Epithelial cell of esophagus (primary cell): ENCODE measurements at regions not wholly inside any gene's neighbourhood (a gene's known extent, or its start where the extent isn't known, plus 50 kb on each side); places are given as distances from the start of the nearest gene placed in this dataset.

Source experiments
- DNase-seq: peaks from one replicate; pipeline ENCODE4 v3.0.0; 2010; ENCODE audit warnings: low read depth
- H3K4me3 ChIP-seq: 2 replicates; pipeline ENCODE4 v1.5.1; 2011; ENCODE audit warnings: mild to moderate bottlenecking, low read length, control low read depth
- CTCF ChIP-seq: IDR thresholded peaks from 2 replicates; pipeline ENCODE4 v1.5.1; 2011; ENCODE audit warnings: low read depth, mild to moderate bottlenecking, low read length, control low read depth, inconsistent platforms; ENCODE audit not compliant: insufficient read depth; ENCODE audit errors: missing control alignments

- H3K4me3 ChIP-seq, result no peak overlapping the region
- TF ChIP-seq CTCF, result no peak
- no peak for DNase-seq
These were observed 545.0 kb downstream of the GABRG1 start for GRCh38 chr4:45578874-45579273.

GRCh38 chr4:45576275-45576674 lies 547.6 kb downstream of the GABRG1 start:
- no peak for TF ChIP-seq CTCF
- H3K4me3 ChIP-seq, result no peak overlapping the region
- no peak for DNase-seq

- DNase-seq, result no peak
- no peak for TF ChIP-seq CTCF
- H3K4me3 ChIP-seq, result no peak overlapping the region
These were observed 554.2 kb downstream of the GABRG1 start for GRCh38 chr4:45569619-45570018.

- no peak for DNase-seq
- no peak for TF ChIP-seq CTCF
- H3K4me3 ChIP-seq, result no peak overlapping the region
These were observed 555.2 kb downstream of the GABRG1 start for GRCh38 chr4:45568694-45569093.

GRCh38 chr4:45566896-45567603 lies 556.8 kb downstream of the GABRG1 start:
- no peak overlapping the region for H3K4me3 ChIP-seq
- DNase-seq, result no peak
- no peak for TF ChIP-seq CTCF

- TF ChIP-seq CTCF, result no peak
- no peak for DNase-seq
- H3K4me3 ChIP-seq, result no peak overlapping the region
These were observed 569.4 kb downstream of the GABRG1 start for GRCh38 chr4:45554423-45554822.

- no peak for TF ChIP-seq CTCF
- no peak overlapping the region for H3K4me3 ChIP-seq
- peak; percentile 2 for DNase-seq
These were observed 573.0 kb downstream of the GABRG1 start for GRCh38 chr4:45550766-45551366.
